Liver (tissue), 8 donors: ENCODE measurements at regions not wholly inside any gene's neighbourhood (a gene's known extent, or its start where the extent isn't known, plus 50 kb on each side); places are given as distances from the start of the nearest gene placed in this dataset.

Experiments
- DNase-seq: peaks from one replicate; pipeline ENCODE4 v3.0.0-alpha.2; 2017; ENCODE audit warnings: low spot score
- H3K27ac ChIP-seq, 2 donors: one replicate each; pipeline ENCODE4 v1.7.0; 2013; ENCODE audit warnings: inconsistent platforms in 2 of 2, low read length in 2 of 2, control low read depth in 1 of 2, low read depth in 1 of 2, mild to moderate bottlenecking in 1 of 2
- H3K27me3 ChIP-seq, 4 donors: one replicate each; pipeline versions ENCODE4 v1.6.1 to v1.7.0; 2013; ENCODE audit warnings: low read length in 3 of 4, inconsistent platforms in 1 of 4, mild to moderate bottlenecking in 1 of 4, moderate library complexity in 1 of 4; ENCODE audit not compliant: control insufficient read depth in 4 of 4, insufficient read depth in 4 of 4
- H3K36me3 ChIP-seq, 4 donors: one replicate each; pipeline versions ENCODE4 v1.6.1 to v1.7.0; 2013; ENCODE audit warnings: low read length in 3 of 4, mild to moderate bottlenecking in 3 of 4, low read depth in 1 of 4, moderate library complexity in 1 of 4; ENCODE audit not compliant: control insufficient read depth in 4 of 4, insufficient read depth in 3 of 4
- H3K4me1 ChIP-seq, 4 donors: one replicate each; pipeline versions ENCODE4 v1.6.1 to v1.7.0; 2013; ENCODE audit warnings: low read length in 3 of 4, mild to moderate bottlenecking in 3 of 4, moderate library complexity in 1 of 4; ENCODE audit not compliant: control insufficient read depth in 4 of 4, insufficient read depth in 4 of 4
- H3K4me3 ChIP-seq, 3 donors: one replicate each; pipeline versions ENCODE4 v1.6.1 to v1.7.0; 2013; ENCODE audit warnings: low read length in 3 of 3, control low read depth in 1 of 3, low read depth in 1 of 3, mild to moderate bottlenecking in 1 of 3
- H3K9ac ChIP-seq, 2 donors: one replicate each; pipeline ENCODE4 v1.7.0; 2013; ENCODE audit warnings: low read length in 2 of 2, mild to moderate bottlenecking in 2 of 2, moderate library complexity in 2 of 2, control low read depth in 1 of 2, low read depth in 1 of 2
- H3K9me3 ChIP-seq, 4 donors: one replicate each; pipeline versions ENCODE4 v1.6.1 to v1.7.0; 2013; ENCODE audit warnings: low read length in 3 of 4; ENCODE audit not compliant: control insufficient read depth in 4 of 4
- ATF3 ChIP-seq: IDR thresholded peaks from 2 replicates; pipeline ENCODE4 v1.6.1; 2016; ENCODE audit warnings: antibody characterized with exemption
- CTCF ChIP-seq: fragments of 150-350 bp; IDR thresholded peaks from 2 replicates; pipeline ENCODE4 v1.5.1; 2017; ENCODE audit warnings: improper control_type of control experiment, low read depth, low read length; ENCODE audit not compliant: missing input control
- EGR1 ChIP-seq, 2 donors: IDR thresholded peaks; 2 replicates each; pipeline ENCODE4 v1.6.1; 2016 to 2018; ENCODE audit warnings: antibody characterized with exemption in 2 of 2, low read depth in 2 of 2
- FOXA1 ChIP-seq: IDR thresholded peaks from 2 replicates; pipeline ENCODE4 v1.6.1; 2016; ENCODE audit warnings: antibody characterized with exemption
- FOXA2 ChIP-seq: IDR thresholded peaks from 2 replicates; pipeline ENCODE4 v1.6.1; 2016; ENCODE audit warnings: antibody characterized with exemption
- GABPA ChIP-seq, 2 donors: IDR thresholded peaks in 1 of 2; conservative IDR thresholded peaks in 1 of 2; 2 replicates each; pipeline ENCODE4 v1.6.1; 2016; ENCODE audit warnings: antibody characterized with exemption in 2 of 2, mild to moderate bottlenecking in 1 of 2, moderate library complexity in 1 of 2
- HNF4A ChIP-seq, 2 donors: conservative IDR thresholded peaks; 2 replicates each; pipeline ENCODE4 v1.6.1; 2016; ENCODE audit warnings: antibody characterized with exemption in 2 of 2, mild to moderate bottlenecking in 2 of 2
- JUND ChIP-seq, 2 donors: IDR thresholded peaks; 2 replicates each; pipeline ENCODE4 v1.6.1; 2016; ENCODE audit warnings: antibody characterized with exemption in 2 of 2
- NR2F2 ChIP-seq: IDR thresholded peaks from 2 replicates; pipeline ENCODE4 v1.6.1; 2016; ENCODE audit warnings: antibody characterized with exemption
- RAD21 ChIP-seq, 2 donors: IDR thresholded peaks; 2 replicates each; pipeline ENCODE4 v1.6.1; 2016; ENCODE audit warnings: antibody characterized with exemption in 2 of 2, mild to moderate bottlenecking in 2 of 2
- RXRA ChIP-seq, 2 donors: IDR thresholded peaks; 2 replicates each; pipeline ENCODE4 v1.6.1; 2017 to 2018; ENCODE audit warnings: antibody characterized with exemption in 2 of 2, mild to moderate bottlenecking in 1 of 2
- SP1 ChIP-seq: IDR thresholded peaks from 2 replicates; pipeline ENCODE4 v1.6.1; 2018; ENCODE audit warnings: antibody characterized with exemption, mild to moderate bottlenecking
- TAF1 ChIP-seq: conservative IDR thresholded peaks from 2 replicates; pipeline ENCODE4 v1.6.1; 2016; ENCODE audit warnings: antibody characterized with exemption, mild to moderate bottlenecking
- YY1 ChIP-seq: IDR thresholded peaks from 2 replicates; pipeline ENCODE4 v1.6.1; 2016; ENCODE audit warnings: antibody characterized with exemption, mild to moderate bottlenecking
- WGBS: extraction: QIAGEN DNeasy Blood & Tissue Kit; methylation state at CpG from one replicate; pipeline ENCODE4 v1.1.7; 2013; 5-methylcytosine and 5-hydroxymethylcytosine counted together
- TF ChIP-seq, protein P1 (sequence below): IDR thresholded peaks from 2 replicates; pipeline ENCODE4 v1.6.1; 2016; ENCODE audit warnings: antibody characterized with exemption
- TF ChIP-seq, protein P2 (sequence below): IDR thresholded peaks from 2 replicates; pipeline ENCODE4 v1.6.1; 2016; ENCODE audit warnings: antibody characterized with exemption, mild to moderate bottlenecking
- TF ChIP-seq, protein P3 (sequence below): IDR thresholded peaks from 2 replicates; pipeline ENCODE4 v1.6.1; 2016; ENCODE audit warnings: antibody characterized with exemption
- donor health status: healthy.
- donor health status: healthy.
- donor health status: healthy.
- donor health status: healthy.
- donor health status: healthy.

DNA sequence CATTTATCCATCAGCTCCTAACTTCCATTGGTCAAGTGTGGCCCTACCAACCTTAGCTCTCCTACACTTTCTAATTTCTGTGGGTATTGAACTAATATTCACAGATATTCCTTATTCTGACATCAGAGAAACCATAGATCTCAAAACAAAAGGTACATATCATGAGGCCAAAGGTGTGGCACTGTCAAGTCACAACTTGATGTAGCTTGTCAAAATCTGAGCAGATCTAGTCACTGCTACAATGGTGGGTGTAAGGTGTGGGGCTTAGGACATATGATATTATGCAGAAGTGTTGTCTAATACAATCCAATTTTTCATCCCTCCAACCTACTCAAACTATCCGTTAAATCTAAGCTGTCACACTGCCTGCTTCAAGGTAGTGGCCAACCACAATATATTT is 114.0 kb upstream of the FAR2 start:
- H3K9ac ChIP-seq: no peak overlapping the region
- H3K4me3 ChIP-seq: no peak overlapping the region
- no peak for DNase-seq
- 93% methylated on average over 1 of the region's 1 CpG for WGBS
- no peaks in the 10 kb centered on the region for H3K36me3 ChIP-seq
- H3K4me1 ChIP-seq: no peaks in the 10 kb centered on the region
- no peaks in the 10 kb centered on the region for H3K27me3 ChIP-seq
- TF ChIP-seq FOXA2 (no peak), JUND (IDR thresholded peaks at IDR 0.05) (no peak), YY1 (no peak), EGR1 (IDR thresholded peaks at IDR 0.05; ENCODE audit: low read depth in 2 of 2) (no peak), SP1 (no peak), GABPA (IDR thresholded peaks at IDR 0.05 in 1 of 2, conservative IDR thresholded peaks at IDR 0.05 in 1 of 2) (no peak), FOXA1 (no peak), CTCF (no peak), TAF1 (no peak), NR2F2 (no peak), RAD21 (IDR thresholded peaks at IDR 0.05) (no peak)
- TF ChIP-seq, protein P1, sequence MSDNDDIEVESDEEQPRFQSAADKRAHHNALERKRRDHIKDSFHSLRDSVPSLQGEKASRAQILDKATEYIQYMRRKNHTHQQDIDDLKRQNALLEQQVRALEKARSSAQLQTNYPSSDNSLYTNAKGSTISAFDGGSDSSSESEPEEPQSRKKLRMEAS: no peak
- TF ChIP-seq, protein P2, sequence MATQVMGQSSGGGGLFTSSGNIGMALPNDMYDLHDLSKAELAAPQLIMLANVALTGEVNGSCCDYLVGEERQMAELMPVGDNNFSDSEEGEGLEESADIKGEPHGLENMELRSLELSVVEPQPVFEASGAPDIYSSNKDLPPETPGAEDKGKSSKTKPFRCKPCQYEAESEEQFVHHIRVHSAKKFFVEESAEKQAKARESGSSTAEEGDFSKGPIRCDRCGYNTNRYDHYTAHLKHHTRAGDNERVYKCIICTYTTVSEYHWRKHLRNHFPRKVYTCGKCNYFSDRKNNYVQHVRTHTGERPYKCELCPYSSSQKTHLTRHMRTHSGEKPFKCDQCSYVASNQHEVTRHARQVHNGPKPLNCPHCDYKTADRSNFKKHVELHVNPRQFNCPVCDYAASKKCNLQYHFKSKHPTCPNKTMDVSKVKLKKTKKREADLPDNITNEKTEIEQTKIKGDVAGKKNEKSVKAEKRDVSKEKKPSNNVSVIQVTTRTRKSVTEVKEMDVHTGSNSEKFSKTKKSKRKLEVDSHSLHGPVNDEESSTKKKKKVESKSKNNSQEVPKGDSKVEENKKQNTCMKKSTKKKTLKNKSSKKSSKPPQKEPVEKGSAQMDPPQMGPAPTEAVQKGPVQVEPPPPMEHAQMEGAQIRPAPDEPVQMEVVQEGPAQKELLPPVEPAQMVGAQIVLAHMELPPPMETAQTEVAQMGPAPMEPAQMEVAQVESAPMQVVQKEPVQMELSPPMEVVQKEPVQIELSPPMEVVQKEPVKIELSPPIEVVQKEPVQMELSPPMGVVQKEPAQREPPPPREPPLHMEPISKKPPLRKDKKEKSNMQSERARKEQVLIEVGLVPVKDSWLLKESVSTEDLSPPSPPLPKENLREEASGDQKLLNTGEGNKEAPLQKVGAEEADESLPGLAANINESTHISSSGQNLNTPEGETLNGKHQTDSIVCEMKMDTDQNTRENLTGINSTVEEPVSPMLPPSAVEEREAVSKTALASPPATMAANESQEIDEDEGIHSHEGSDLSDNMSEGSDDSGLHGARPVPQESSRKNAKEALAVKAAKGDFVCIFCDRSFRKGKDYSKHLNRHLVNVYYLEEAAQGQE: no peak
- no peak overlapping the region for H3K27ac ChIP-seq
- H3K9me3 ChIP-seq: no peaks in the 10 kb centered on the region

DNA sequence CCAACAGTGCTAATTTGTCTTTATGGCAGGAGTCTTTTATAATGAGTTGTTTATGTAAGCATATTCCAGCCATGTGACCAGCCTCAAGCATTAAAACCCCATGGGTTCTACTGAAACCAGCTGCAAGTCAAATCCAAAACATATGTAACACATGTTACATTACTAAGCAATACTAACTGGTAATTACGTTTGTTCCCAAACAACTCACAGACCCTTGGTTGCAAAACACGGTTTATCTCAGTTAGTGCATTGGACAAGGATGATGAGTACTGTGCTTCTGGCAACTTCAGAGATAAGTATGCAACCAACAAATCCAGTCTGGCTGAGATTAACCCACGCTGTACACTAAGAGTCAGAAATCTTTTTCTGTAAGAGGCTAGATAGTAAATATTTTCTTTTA is 110.1 kb upstream of the FAR2 start:
- Histone ChIP-seq H3K9ac (no peak overlapping the region), H3K27ac (no peak overlapping the region), H3K27me3 (no peaks in the 10 kb centered on the region), H3K4me1 (no peaks in the 10 kb centered on the region), H3K4me3 (no peak overlapping the region), H3K36me3 (no peaks in the 10 kb centered on the region), H3K9me3 (no peaks in the 10 kb centered on the region)
- no peak for DNase-seq
- 47% methylated on average over 3 of the region's 3 CpGs for WGBS
- no peak for TF ChIP-seq RAD21 (IDR thresholded peaks at IDR 0.05)
- TF ChIP-seq, protein P1: no peak
- TF ChIP-seq FOXA2: no peak
- TF ChIP-seq CTCF: no peak
- TF ChIP-seq SP1: no peak
- no peak for TF ChIP-seq HNF4A (conservative IDR thresholded peaks at IDR 0.05)
- TF ChIP-seq ATF3: no peak
- no peak for TF ChIP-seq RXRA (IDR thresholded peaks at IDR 0.05)
- TF ChIP-seq JUND (IDR thresholded peaks at IDR 0.05): no peak
- no peak for TF ChIP-seq FOXA1
- TF ChIP-seq, protein P3, sequence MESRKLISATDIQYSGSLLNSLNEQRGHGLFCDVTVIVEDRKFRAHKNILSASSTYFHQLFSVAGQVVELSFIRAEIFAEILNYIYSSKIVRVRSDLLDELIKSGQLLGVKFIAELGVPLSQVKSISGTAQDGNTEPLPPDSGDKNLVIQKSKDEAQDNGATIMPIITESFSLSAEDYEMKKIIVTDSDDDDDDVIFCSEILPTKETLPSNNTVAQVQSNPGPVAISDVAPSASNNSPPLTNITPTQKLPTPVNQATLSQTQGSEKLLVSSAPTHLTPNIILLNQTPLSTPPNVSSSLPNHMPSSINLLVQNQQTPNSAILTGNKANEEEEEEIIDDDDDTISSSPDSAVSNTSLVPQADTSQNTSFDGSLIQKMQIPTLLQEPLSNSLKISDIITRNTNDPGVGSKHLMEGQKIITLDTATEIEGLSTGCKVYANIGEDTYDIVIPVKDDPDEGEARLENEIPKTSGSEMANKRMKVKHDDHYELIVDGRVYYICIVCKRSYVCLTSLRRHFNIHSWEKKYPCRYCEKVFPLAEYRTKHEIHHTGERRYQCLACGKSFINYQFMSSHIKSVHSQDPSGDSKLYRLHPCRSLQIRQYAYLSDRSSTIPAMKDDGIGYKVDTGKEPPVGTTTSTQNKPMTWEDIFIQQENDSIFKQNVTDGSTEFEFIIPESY: no peak
- TF ChIP-seq, protein P2: no peak
- TF ChIP-seq YY1: no peak
